ENCODE measurements at regions not wholly inside any gene's neighbourhood (a gene's known extent, or its start where the extent isn't known, plus 50 kb on each side); places are given as distances from the start of the nearest gene placed in this dataset.

DNA sequence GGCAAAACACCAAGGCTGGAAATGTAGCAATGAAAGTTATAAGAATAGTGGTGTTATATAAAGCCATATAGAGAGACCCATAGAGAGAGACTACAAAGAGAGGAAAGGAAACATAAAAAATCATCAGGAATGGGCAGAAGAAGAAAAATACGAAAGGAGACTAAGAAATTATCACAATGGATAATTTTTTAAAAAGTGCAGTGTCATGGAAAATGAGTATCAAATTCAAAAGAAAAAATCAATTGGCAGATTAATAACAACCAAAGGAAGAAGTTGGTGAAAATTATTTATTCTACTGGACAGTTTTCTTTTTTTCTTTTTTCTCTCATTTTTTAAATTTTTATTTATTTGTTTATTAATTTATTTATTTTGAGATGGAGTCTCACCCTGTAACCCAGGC is 1488.4 kb upstream of the WWC1 start:
- TF ChIP-seq, protein P1, sequence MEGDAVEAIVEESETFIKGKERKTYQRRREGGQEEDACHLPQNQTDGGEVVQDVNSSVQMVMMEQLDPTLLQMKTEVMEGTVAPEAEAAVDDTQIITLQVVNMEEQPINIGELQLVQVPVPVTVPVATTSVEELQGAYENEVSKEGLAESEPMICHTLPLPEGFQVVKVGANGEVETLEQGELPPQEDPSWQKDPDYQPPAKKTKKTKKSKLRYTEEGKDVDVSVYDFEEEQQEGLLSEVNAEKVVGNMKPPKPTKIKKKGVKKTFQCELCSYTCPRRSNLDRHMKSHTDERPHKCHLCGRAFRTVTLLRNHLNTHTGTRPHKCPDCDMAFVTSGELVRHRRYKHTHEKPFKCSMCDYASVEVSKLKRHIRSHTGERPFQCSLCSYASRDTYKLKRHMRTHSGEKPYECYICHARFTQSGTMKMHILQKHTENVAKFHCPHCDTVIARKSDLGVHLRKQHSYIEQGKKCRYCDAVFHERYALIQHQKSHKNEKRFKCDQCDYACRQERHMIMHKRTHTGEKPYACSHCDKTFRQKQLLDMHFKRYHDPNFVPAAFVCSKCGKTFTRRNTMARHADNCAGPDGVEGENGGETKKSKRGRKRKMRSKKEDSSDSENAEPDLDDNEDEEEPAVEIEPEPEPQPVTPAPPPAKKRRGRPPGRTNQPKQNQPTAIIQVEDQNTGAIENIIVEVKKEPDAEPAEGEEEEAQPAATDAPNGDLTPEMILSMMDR (IDR thresholded peaks at IDR 0.05; ENCODE audit: low read length), result no peak
- no peak for TF ChIP-seq EZH2 (IDR thresholded peaks at IDR 0.05; ENCODE audit: borderline replicate concordance, low read length)
